Activated naive CD4-positive, alpha-beta T cell treated with anti-CD3 and anti-CD28 coated beads, Interleukin-2, amount 50 U/mL, for 72 hours (primary cell): ENCODE measurements at regions not wholly inside any gene's neighbourhood (a gene's known extent, or its start where the extent isn't known, plus 50 kb on each side); places are given as distances from the start of the nearest gene placed in this dataset.
"Not testable (repeated sequence)": the region's sequence is repeated elsewhere in the genome, so short reads cannot be mapped to it uniquely, and the experiment has no call there.

Experiments
- ATAC-seq, 2 donors: fragments of 150-1000 bp; cut with Tn5 transposase; 2 replicates each; pipeline ENCODE4 v1.10.0; 2021; ENCODE audit warnings: mild to moderate bottlenecking in 2 of 2, moderate library complexity in 2 of 2
- DNase-seq, 2 donors: peaks; one replicate each; pipeline ENCODE4 v3.0.0; 2021 to 2022; ENCODE audit warnings: low spot score in 2 of 2
- H3K27ac Mint-ChIP-seq, 2 donors: one replicate each; pipeline ENCODE4 v1.8.0; 2022; ENCODE audit warnings: mild to moderate bottlenecking in 2 of 2, mixed read lengths in 2 of 2
- H3K36me3 Mint-ChIP-seq, 2 donors: one replicate each; pipeline ENCODE4 v1.8.0; 2022; ENCODE audit warnings: mixed read lengths in 2 of 2
- H3K9me3 Mint-ChIP-seq, 2 donors: one replicate each; pipeline ENCODE4 v1.8.0; 2022; ENCODE audit warnings: mixed read lengths in 2 of 2

- H3K27ac Mint-ChIP-seq = no peak overlapping the region
- peaks cover 11 to 33% of the 10 kb centered on the region in 2 donors for H3K9me3 Mint-ChIP-seq
- ATAC-seq = no peak
- H3K36me3 Mint-ChIP-seq = peaks cover 0 to 6% of the 10 kb centered on the region in 2 donors
- no peak for DNase-seq
Measured at GRCh38 chr4:187493661-187494060, 501.9 kb upstream of the ZFP42 start.

GRCh38 chr4:187499956-187500355 lies 495.6 kb upstream of the ZFP42 start:
- H3K27ac Mint-ChIP-seq = no peak overlapping the region
- H3K9me3 Mint-ChIP-seq = peaks cover 13 to 41% of the 10 kb centered on the region in 2 donors
- peaks cover 0 to 8% of the 10 kb centered on the region in 2 donors for H3K36me3 Mint-ChIP-seq
- ATAC-seq = no peak
- DNase-seq = no peak

GRCh38 chr4:187500796-187501195 lies 494.8 kb upstream of the ZFP42 start:
- ATAC-seq = no peak
- peaks cover 13 to 38% of the 10 kb centered on the region in 2 donors for H3K9me3 Mint-ChIP-seq
- H3K36me3 Mint-ChIP-seq = peaks cover 0 to 11% of the 10 kb centered on the region in 2 donors
- DNase-seq = no peak
- H3K27ac Mint-ChIP-seq = no peak overlapping the region

GRCh38 chr4:187501731-187502130 lies 493.8 kb upstream of the ZFP42 start:
- ATAC-seq (no peak), DNase-seq (no peak)
- Mint-ChIP-seq H3K27ac (no peak overlapping the region), H3K36me3 (peaks cover 3 to 12% of the 10 kb centered on the region in 2 donors), H3K9me3 (peaks cover 17 to 43% of the 10 kb centered on the region in 2 donors)

- ATAC-seq = no peak
- Mint-ChIP-seq H3K36me3 (peaks cover 6 to 19% of the 10 kb centered on the region in 2 donors), H3K9me3 (peaks cover 23 to 43% of the 10 kb centered on the region in 2 donors), H3K27ac (peak overlapping the region in 1 of 2 donors; percentile 19)
- no peak for DNase-seq
Measured at GRCh38 chr4:187504974-187505797, 490.4 kb upstream of the ZFP42 start.

- Mint-ChIP-seq H3K9me3 (peaks cover 23 to 43% of the 10 kb centered on the region in 2 donors), H3K36me3 (peaks cover 6 to 19% of the 10 kb centered on the region in 2 donors)
- DNase-seq, H3K27ac Mint-ChIP-seq, ATAC-seq: not testable (repeated sequence)
Measured at GRCh38 chr4:187505798-187506141, 489.8 kb upstream of the ZFP42 start.

- peaks cover 6 to 9% of the 10 kb centered on the region in 2 donors for H3K9me3 Mint-ChIP-seq
- no peaks in the 10 kb centered on the region for H3K36me3 Mint-ChIP-seq
- DNase-seq (no peak), ATAC-seq (no peak)
- H3K27ac Mint-ChIP-seq = no peak overlapping the region
Measured at GRCh38 chr4:187516224-187516623, 479.3 kb upstream of the ZFP42 start.

GRCh38 chr4:187541666-187542065 lies 453.9 kb upstream of the ZFP42 start:
- ATAC-seq (no peak), DNase-seq (no peak)
- Mint-ChIP-seq H3K36me3 (peaks cover 0 to 5% of the 10 kb centered on the region in 2 donors), H3K27ac (no peak overlapping the region), H3K9me3 (peaks cover 17 to 27% of the 10 kb centered on the region in 2 donors)

- Mint-ChIP-seq H3K27ac (no peak overlapping the region), H3K9me3 (peaks cover 17 to 24% of the 10 kb centered on the region in 2 donors), H3K36me3 (peaks cover 0 to 11% of the 10 kb centered on the region in 2 donors)
- DNase-seq (no peak), ATAC-seq (no peak)
Measured at GRCh38 chr4:187544461-187545053, 451.0 kb upstream of the ZFP42 start.

GRCh38 chr4:187547316-187547715 lies 448.3 kb upstream of the ZFP42 start:
- H3K9me3 Mint-ChIP-seq = peaks cover 16 to 17% of the 10 kb centered on the region in 2 donors
- no peak for ATAC-seq
- H3K36me3 Mint-ChIP-seq = peaks cover 0 to 7% of the 10 kb centered on the region in 2 donors
- DNase-seq = no peak
- no peak overlapping the region for H3K27ac Mint-ChIP-seq

- Mint-ChIP-seq H3K27ac (no peak overlapping the region), H3K9me3 (peaks cover 12 to 15% of the 10 kb centered on the region in 2 donors), H3K36me3 (peaks cover 0 to 7% of the 10 kb centered on the region in 2 donors)
- DNase-seq (no peak), ATAC-seq (no peak)
Measured at GRCh38 chr4:187550256-187550950, 445.2 kb upstream of the ZFP42 start.

GRCh38 chr4:187552781-187553180 lies 442.8 kb upstream of the ZFP42 start:
- ATAC-seq (no peak), DNase-seq (no peak)
- Mint-ChIP-seq H3K9me3 (peaks cover 6 to 9% of the 10 kb centered on the region in 2 donors), H3K27ac (no peak overlapping the region), H3K36me3 (peaks cover 0 to 7% of the 10 kb centered on the region in 2 donors)

- H3K9me3 Mint-ChIP-seq = peaks cover 6 to 21% of the 10 kb centered on the region in 2 donors
- no peak for DNase-seq
Measured at GRCh38 chr4:187555174-187555573, 440.4 kb upstream of the ZFP42 start.

GRCh38 chr4:187558391-187558790 lies 437.2 kb upstream of the ZFP42 start:
- H3K27ac Mint-ChIP-seq = no peak overlapping the region
- ATAC-seq = no peak
- H3K36me3 Mint-ChIP-seq = no peaks in the 10 kb centered on the region
- no peak for DNase-seq
- H3K9me3 Mint-ChIP-seq = peaks cover 7 to 28% of the 10 kb centered on the region in 2 donors

More at GRCh38 chr4:187555174-187555573, 440.4 kb upstream of the ZFP42 start:
- Mint-ChIP-seq H3K36me3 (no peaks in the 10 kb centered on the region), H3K27ac (no peak overlapping the region)
- ATAC-seq = no peak

GRCh38 chr4:187562345-187562744 lies 433.2 kb upstream of the ZFP42 start:
- no peak overlapping the region for H3K27ac Mint-ChIP-seq
- DNase-seq (no peak), ATAC-seq (no peak)
- H3K9me3 Mint-ChIP-seq = peaks cover 13 to 25% of the 10 kb centered on the region in 2 donors
- H3K36me3 Mint-ChIP-seq = no peaks in the 10 kb centered on the region

- Mint-ChIP-seq H3K36me3 (no peaks in the 10 kb centered on the region), H3K27ac (no peak overlapping the region), H3K9me3 (peaks cover 14 to 18% of the 10 kb centered on the region in 2 donors)
- ATAC-seq (no peak), DNase-seq (no peak)
Measured at GRCh38 chr4:187565416-187565815, 430.2 kb upstream of the ZFP42 start.

GRCh38 chr4:187569871-187570270 lies 425.7 kb upstream of the ZFP42 start:
- Mint-ChIP-seq H3K36me3 (no peaks in the 10 kb centered on the region), H3K27ac (no peak overlapping the region), H3K9me3 (peaks cover 16% of the 10 kb centered on the region in 2 donors)
- ATAC-seq = no peak
- DNase-seq = no peak
